WI38 (cell line): ENCODE measurements at regions not wholly inside any gene's neighbourhood (a gene's known extent, or its start where the extent isn't known, plus 50 kb on each side); places are given as distances from the start of the nearest gene placed in this dataset.

Experiments used
- H3K4me3 ChIP-seq: 2 replicates; pipeline ENCODE4 v1.5.1; 2011; ENCODE audit warnings: low read depth, mild to moderate bottlenecking, control low read depth, low read length
- TF ChIP-seq, protein P1 (sequence below): IDR thresholded peaks from 2 replicates; pipeline ENCODE4 v1.5.1; 2012; ENCODE audit warnings: low read depth, mild to moderate bottlenecking, control low read depth, low read length

DNA sequence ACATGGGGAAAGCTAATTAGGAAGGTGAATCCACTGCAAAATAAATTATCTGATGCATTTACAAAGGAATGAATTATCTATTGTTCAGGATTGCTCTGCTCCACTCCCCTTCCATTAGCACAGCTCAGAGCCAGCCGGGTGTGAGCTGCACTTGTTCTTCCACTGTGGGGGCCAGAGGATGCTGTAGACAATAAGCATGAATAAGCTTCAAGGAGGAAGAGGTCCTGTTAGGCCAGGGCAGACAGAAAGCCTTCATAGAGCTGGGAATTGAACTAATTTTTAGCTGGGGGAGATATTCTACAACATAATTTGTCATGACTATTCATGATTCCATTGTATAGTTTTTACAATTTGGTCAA, 137.6 kb upstream of the MAX start:
- TF ChIP-seq, protein P1, sequence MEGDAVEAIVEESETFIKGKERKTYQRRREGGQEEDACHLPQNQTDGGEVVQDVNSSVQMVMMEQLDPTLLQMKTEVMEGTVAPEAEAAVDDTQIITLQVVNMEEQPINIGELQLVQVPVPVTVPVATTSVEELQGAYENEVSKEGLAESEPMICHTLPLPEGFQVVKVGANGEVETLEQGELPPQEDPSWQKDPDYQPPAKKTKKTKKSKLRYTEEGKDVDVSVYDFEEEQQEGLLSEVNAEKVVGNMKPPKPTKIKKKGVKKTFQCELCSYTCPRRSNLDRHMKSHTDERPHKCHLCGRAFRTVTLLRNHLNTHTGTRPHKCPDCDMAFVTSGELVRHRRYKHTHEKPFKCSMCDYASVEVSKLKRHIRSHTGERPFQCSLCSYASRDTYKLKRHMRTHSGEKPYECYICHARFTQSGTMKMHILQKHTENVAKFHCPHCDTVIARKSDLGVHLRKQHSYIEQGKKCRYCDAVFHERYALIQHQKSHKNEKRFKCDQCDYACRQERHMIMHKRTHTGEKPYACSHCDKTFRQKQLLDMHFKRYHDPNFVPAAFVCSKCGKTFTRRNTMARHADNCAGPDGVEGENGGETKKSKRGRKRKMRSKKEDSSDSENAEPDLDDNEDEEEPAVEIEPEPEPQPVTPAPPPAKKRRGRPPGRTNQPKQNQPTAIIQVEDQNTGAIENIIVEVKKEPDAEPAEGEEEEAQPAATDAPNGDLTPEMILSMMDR: no peak
- H3K4me3 ChIP-seq: no peak overlapping the region

DNA sequence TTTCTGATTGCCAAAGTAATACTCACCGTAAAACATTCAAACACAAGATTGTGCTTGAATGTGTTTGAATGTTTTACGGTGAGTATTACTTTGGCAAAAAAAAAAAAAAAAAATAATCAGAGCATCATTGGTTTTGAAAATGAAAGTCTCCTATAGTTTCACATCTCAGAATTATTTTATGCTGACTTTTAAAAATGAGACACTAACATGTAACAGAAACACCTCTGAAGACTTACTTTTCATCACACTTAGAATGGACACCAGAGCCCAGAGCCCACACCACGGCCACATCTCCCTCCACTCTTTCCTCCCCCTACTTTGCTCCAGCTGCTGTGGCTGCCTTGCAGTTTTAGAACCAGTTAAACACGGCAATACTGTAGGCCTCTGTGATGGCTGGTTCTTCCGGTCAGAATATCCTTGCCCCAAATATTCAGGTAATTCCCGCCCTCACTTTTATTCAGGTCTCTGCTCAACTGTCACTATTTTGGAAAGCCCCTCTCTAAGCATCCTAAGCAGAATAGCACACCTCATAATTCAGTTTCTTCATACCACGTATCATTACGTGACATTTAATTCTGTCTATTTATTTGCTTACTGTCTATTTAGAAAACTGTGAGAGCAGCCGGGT, 138.9 kb upstream of the MAX start:
- TF ChIP-seq, protein P1: no peak

DNA sequence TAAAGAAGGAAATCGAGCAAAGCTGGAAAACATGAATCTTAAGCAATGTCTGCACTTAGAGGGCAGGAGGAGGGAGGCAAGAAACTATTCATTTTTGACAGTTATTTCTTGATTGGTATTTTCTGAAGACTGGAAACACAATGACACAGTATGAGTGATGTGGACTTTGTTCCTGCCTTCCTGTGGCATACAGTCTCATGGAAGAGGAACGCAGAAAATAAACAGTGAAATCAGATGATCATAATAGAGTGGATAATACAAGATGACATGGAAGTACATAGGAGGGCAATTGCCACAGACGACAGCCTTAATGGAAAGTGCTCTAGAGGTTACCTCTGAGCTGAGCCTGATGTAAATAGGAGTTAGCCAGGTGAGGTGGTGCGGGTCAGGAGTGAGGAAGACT, 140.4 kb upstream of the MAX start:
- H3K4me3 ChIP-seq: no peak overlapping the region
- TF ChIP-seq, protein P1: no peak

More for the DNA sequence above, 138.9 kb upstream of the MAX start:
- no peak overlapping the region for H3K4me3 ChIP-seq

DNA sequence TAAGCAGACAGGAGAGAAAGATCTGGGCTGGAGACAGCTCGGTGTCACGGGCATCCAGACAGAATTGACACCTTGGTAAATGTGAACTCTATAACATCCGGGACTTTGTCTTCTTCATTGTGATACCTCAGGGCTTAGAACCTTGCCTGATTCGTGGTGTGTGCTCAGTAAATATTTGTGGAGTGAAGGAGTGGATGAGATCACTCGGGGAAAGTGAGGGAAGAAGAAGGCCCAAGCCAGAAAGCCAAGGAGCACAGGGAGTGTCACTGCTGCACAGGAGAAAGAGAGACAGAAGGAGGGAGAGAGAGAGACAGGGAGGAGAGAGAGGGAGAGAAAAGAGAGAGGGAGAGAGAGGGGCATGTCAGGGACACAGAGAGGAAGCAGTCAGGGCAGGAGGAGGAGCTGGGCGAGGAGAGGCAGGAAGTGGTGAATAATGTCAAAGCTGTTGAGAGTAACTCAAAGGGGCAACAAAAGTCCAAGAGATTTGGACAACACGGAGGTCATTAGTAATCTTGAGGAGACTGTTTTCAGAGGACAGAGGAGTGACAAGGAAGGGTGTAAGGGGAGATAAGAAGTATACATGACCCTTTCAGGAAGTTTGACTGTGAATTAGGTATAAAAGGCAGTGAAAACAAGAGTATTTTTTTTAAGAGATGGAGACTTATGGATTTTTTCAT, 141.6 kb upstream of the MAX start:
- TF ChIP-seq, protein P1: no peak
- no peak overlapping the region for H3K4me3 ChIP-seq

DNA sequence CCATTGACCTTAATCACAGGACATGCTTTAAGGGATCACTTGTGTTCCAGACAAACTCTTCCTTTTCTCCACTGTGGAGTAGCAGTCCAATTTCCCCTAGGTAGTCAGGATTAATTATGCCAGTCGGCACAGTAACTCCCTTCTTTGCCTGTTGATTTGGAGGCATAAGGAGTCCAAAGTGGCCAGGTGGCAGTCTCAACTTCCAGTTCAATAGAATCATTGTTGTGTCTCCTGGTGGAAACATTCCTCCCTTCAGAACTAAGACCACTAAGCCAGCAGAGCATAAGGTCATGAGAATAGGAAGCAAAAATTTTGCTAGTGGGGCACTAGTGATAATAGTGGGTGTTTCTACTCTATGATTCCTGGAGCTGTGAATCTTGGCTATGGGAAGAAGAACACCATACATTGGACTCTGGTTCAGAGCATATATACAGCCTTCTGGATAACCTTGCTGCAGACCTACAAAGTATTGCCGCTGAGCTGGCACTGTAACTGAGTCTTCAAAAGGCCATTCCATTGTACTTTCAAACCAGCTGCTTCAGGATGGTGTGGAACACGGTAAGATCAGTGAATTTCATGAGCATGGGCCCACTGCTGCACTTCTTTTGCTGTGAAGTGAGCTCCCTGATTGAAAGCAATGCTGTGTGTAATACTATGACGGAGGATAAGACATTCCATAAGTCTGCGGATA, 147.3 kb upstream of the MAX start:
- H3K4me3 ChIP-seq: no peak overlapping the region
- TF ChIP-seq, protein P1: no peak

DNA sequence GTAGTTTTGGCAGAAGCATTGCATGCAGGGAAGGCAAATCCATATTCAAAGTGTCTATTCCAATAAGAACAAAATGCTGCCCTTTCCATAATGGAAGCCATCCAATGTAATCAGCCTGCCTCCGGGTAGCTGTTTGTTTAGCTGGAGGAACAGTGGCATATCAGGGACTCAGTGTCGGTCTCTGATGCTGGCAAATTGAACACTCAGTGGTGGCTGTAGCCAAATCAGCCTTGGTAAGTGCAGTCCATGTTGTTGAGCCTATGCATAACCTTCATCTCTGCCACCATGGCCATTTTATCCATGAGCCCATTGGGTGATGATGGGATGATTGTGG, 147.8 kb upstream of the MAX start:
- TF ChIP-seq, protein P1: no peak

DNA sequence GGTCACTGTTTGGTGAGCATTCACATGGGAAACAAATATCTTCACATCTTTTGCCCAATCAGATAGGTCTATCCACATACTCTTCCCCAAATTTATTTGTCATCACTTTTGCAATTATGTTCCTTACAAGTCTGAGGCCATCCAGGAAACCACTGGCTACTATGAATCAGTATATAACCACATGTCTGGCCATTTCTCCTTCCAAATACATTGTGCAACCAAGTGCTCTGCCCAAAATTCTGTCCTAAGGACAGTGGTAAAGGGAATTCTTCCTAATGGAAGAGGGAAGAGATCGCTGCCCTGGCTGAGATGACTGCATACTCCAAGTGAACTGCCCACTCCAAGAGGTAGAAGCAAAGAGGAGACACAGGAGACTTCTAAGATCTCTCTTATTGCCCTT, 148.9 kb upstream of the MAX start:
- TF ChIP-seq, protein P1: no peak
- H3K4me3 ChIP-seq: no peak overlapping the region

More for the DNA sequence above, 147.8 kb upstream of the MAX start:
- no peak overlapping the region for H3K4me3 ChIP-seq
